ENCODE measurements at regions not wholly inside any gene's neighbourhood (a gene's known extent, or its start where the extent isn't known, plus 50 kb on each side); places are given as distances from the start of the nearest gene placed in this dataset.
"Not testable (repeated sequence)": the region's sequence is repeated elsewhere in the genome, so short reads cannot be mapped to it uniquely, and the experiment has no call there.

- DNase-seq, result no peak
Measured at GRCh38 chr2:147273628-147274027, 571.2 kb upstream of the ACVR2A start.

- no peak for DNase-seq
Measured at GRCh38 chr2:147273106-147273505, 571.7 kb upstream of the ACVR2A start.

GRCh38 chr2:147269581-147269980 lies 575.2 kb upstream of the ACVR2A start:
- DNase-seq, result not testable (repeated sequence)

GRCh38 chr2:147260241-147260640 lies 584.6 kb upstream of the ACVR2A start:
- DNase-seq, result no peak

- DNase-seq, result no peak
Measured at GRCh38 chr2:147255812-147256211, 589.0 kb upstream of the ACVR2A start.

- DNase-seq, result no peak
Measured at GRCh38 chr2:147250652-147251356, 594.0 kb upstream of the ACVR2A start.

- no peak for DNase-seq
Measured at GRCh38 chr2:147247749-147248148, 597.1 kb upstream of the ACVR2A start.

GRCh38 chr2:147242445-147242844 lies 602.4 kb upstream of the ACVR2A start:
- no peak for DNase-seq

GRCh38 chr2:147236601-147237000 lies 608.2 kb upstream of the ACVR2A start:
- no peak for DNase-seq

- DNase-seq, result no peak
Measured at GRCh38 chr2:147232225-147232669, 612.6 kb upstream of the ACVR2A start.

GRCh38 chr2:147231607-147232006 lies 613.2 kb upstream of the ACVR2A start:
- no peak for DNase-seq

GRCh38 chr2:147231081-147231480 lies 613.7 kb upstream of the ACVR2A start:
- DNase-seq, result no peak

- no peak for DNase-seq
Measured at GRCh38 chr2:147227313-147227712, 617.5 kb upstream of the ACVR2A start.

GRCh38 chr2:147224070-147224469 lies 620.8 kb upstream of the ACVR2A start:
- no peak for DNase-seq

GRCh38 chr2:147223553-147224060 lies 621.2 kb upstream of the ACVR2A start:
- DNase-seq, result no peak

GRCh38 chr2:147223119-147223518 lies 621.7 kb upstream of the ACVR2A start:
- DNase-seq, result no peak

GRCh38 chr2:147222506-147222905 lies 622.3 kb upstream of the ACVR2A start:
- no peak for DNase-seq

- DNase-seq, result no peak
Measured at GRCh38 chr2:147214914-147215313, 629.9 kb upstream of the ACVR2A start.

GRCh38 chr2:147211484-147211883 lies 633.3 kb upstream of the ACVR2A start:
- no peak for DNase-seq

GRCh38 chr2:147204102-147204501 lies 640.7 kb upstream of the ACVR2A start:
- DNase-seq, result no peak

- DNase-seq, result no peak
Measured at GRCh38 chr2:147198651-147199171, 646.1 kb upstream of the ACVR2A start.

- DNase-seq, result no peak
Measured at GRCh38 chr2:147197754-147198483, 646.9 kb upstream of the ACVR2A start.

GRCh38 chr2:147182260-147182659 lies 662.6 kb upstream of the ACVR2A start:
- no peak for DNase-seq

Data from skin of body (tissue), 1 donor.